ENCODE measurements at regions not wholly inside any gene's neighbourhood (a gene's known extent, or its start where the extent isn't known, plus 50 kb on each side); places are given as distances from the start of the nearest gene placed in this dataset.

GRCh38 chr2:30078521-30078920 is 68.3 kb upstream of the YPEL5 start:
- H3K27me3 ChIP-seq (ENCODE audit: control insufficient read depth, insufficient read depth, low read length), result no peaks in the 10 kb centered on the region
- H3K9me3 ChIP-seq (ENCODE audit: control insufficient read depth, insufficient read depth, low read depth, low read length), result no peaks in the 10 kb centered on the region
- H4K20me1 ChIP-seq (ENCODE audit: control insufficient read depth, extremely low read depth, insufficient read depth, low read length), result no peaks in the 10 kb centered on the region
- no peak for TF ChIP-seq EZH2 (IDR thresholded peaks at IDR 0.05; ENCODE audit: low read length, missing control alignments)
- no peak for TF ChIP-seq CTCF (conservative IDR thresholded peaks at IDR 0.05 in 1 of 2, IDR thresholded peaks at IDR 0.05 in 1 of 2; ENCODE audit: low read depth in 1 of 2, low read length in 2 of 2)
- H3K9ac ChIP-seq (ENCODE audit: insufficient read depth, low read length), result no peak overlapping the region
- no peak overlapping the region for H3K27ac ChIP-seq (ENCODE audit: insufficient read depth, low read length)
- H2AFZ ChIP-seq (ENCODE audit: low read length), result no peak overlapping the region
- no peaks in the 10 kb centered on the region for H3K36me3 ChIP-seq (ENCODE audit: control insufficient read depth, insufficient read depth, low read length)
- H3K4me2 ChIP-seq (ENCODE audit: extremely low read depth, insufficient read depth, low read length), result no peak overlapping the region
- no peaks in the 10 kb centered on the region for H3K4me1 ChIP-seq (ENCODE audit: control insufficient read depth, extremely low read depth, insufficient read depth, low read length)
- no peaks in the 10 kb centered on the region for H3K79me2 ChIP-seq (ENCODE audit: control insufficient read depth, insufficient read depth, low read length)
- no peak overlapping the region for H3K4me3 ChIP-seq (replicated peaks in 1 of 4; ENCODE audit: control extremely low read depth in 1 of 4, insufficient read depth in 1 of 4, low read depth in 3 of 4, low read length in 4 of 4)
- no peak for DNase-seq (ENCODE audit: low read depth in 2 of 2)

- no peak overlapping the region for H3K9ac ChIP-seq (ENCODE audit: insufficient read depth, low read length)
- no peak overlapping the region for H2AFZ ChIP-seq (ENCODE audit: low read length)
- H3K79me2 ChIP-seq (ENCODE audit: control insufficient read depth, insufficient read depth, low read length), result no peaks in the 10 kb centered on the region
- no peak overlapping the region for H3K4me2 ChIP-seq (ENCODE audit: extremely low read depth, insufficient read depth, low read length)
- no peaks in the 10 kb centered on the region for H3K4me1 ChIP-seq (ENCODE audit: control insufficient read depth, extremely low read depth, insufficient read depth, low read length)
- H3K27ac ChIP-seq (ENCODE audit: insufficient read depth, low read length), result no peak overlapping the region
- no peak for DNase-seq (ENCODE audit: low read depth in 2 of 2)
- H3K4me3 ChIP-seq (replicated peaks in 1 of 4; ENCODE audit: control extremely low read depth in 1 of 4, insufficient read depth in 1 of 4, low read depth in 3 of 4, low read length in 4 of 4), result no peak overlapping the region
- H4K20me1 ChIP-seq (ENCODE audit: control insufficient read depth, extremely low read depth, insufficient read depth, low read length), result no peaks in the 10 kb centered on the region
- H3K9me3 ChIP-seq (ENCODE audit: control insufficient read depth, insufficient read depth, low read depth, low read length), result no peaks in the 10 kb centered on the region
- TF ChIP-seq EZH2 (IDR thresholded peaks at IDR 0.05; ENCODE audit: low read length, missing control alignments) (no peak), CTCF (conservative IDR thresholded peaks at IDR 0.05 in 1 of 2, IDR thresholded peaks at IDR 0.05 in 1 of 2; ENCODE audit: low read depth in 1 of 2, low read length in 2 of 2) (no peak)
- no peaks in the 10 kb centered on the region for H3K36me3 ChIP-seq (ENCODE audit: control insufficient read depth, insufficient read depth, low read length)
- peaks cover 19% of the 10 kb centered on the region for H3K27me3 ChIP-seq (ENCODE audit: control insufficient read depth, insufficient read depth, low read length)
Observed at GRCh38 chr2:30084915-30085314, 61.9 kb upstream of the YPEL5 start.

GRCh38 chr2:30089171-30089570 is 57.6 kb upstream of the YPEL5 start:
- Histone ChIP-seq H3K4me3 (replicated peaks in 1 of 4; ENCODE audit: control extremely low read depth in 1 of 4, insufficient read depth in 1 of 4, low read depth in 3 of 4, low read length in 4 of 4) (no peak overlapping the region), H3K27me3 (ENCODE audit: control insufficient read depth, insufficient read depth, low read length) (peaks cover 19% of the 10 kb centered on the region), H3K4me2 (ENCODE audit: extremely low read depth, insufficient read depth, low read length) (no peak overlapping the region), H3K9ac (ENCODE audit: insufficient read depth, low read length) (no peak overlapping the region), H4K20me1 (ENCODE audit: control insufficient read depth, extremely low read depth, insufficient read depth, low read length) (no peaks in the 10 kb centered on the region), H3K27ac (ENCODE audit: insufficient read depth, low read length) (no peak overlapping the region), H2AFZ (ENCODE audit: low read length) (no peak overlapping the region), H3K9me3 (ENCODE audit: control insufficient read depth, insufficient read depth, low read depth, low read length) (no peaks in the 10 kb centered on the region), H3K4me1 (ENCODE audit: control insufficient read depth, extremely low read depth, insufficient read depth, low read length) (no peaks in the 10 kb centered on the region), H3K36me3 (ENCODE audit: control insufficient read depth, insufficient read depth, low read length) (no peaks in the 10 kb centered on the region), H3K79me2 (ENCODE audit: control insufficient read depth, insufficient read depth, low read length) (no peaks in the 10 kb centered on the region)
- no peak for DNase-seq (ENCODE audit: low read depth in 2 of 2)
- TF ChIP-seq EZH2 (IDR thresholded peaks at IDR 0.05; ENCODE audit: low read length, missing control alignments) (no peak), CTCF (conservative IDR thresholded peaks at IDR 0.05 in 1 of 2, IDR thresholded peaks at IDR 0.05 in 1 of 2; ENCODE audit: low read depth in 1 of 2, low read length in 2 of 2) (no peak)
